SK-N-SH (cell line): ENCODE measurements at regions not wholly inside any gene's neighbourhood (a gene's known extent, or its start where the extent isn't known, plus 50 kb on each side); places are given as distances from the start of the nearest gene placed in this dataset.

Experiments
- CTCF ChIP-seq: fragments of 200-600 bp; sonication (generic); IDR thresholded peaks from 2 replicates; pipeline ENCODE4 v1.6.1; 2017; ENCODE audit warnings: antibody characterized with exemption, mild to moderate bottlenecking, moderate library complexity
- EZH2phosphoT487 ChIP-seq: fragments of 200-600 bp; sonication (generic); IDR thresholded peaks from 2 replicates; pipeline ENCODE4 v1.6.1; 2017; ENCODE audit warnings: low read depth, mixed run types, mild to moderate bottlenecking, antibody characterized with exemption, moderate library complexity, borderline replicate concordance
- PBX3 ChIP-seq: IDR thresholded peaks from 2 replicates; pipeline ENCODE4; 2012
- YY1 ChIP-seq: IDR thresholded peaks from 2 replicates; pipeline ENCODE4 v1.4.0; 2012; ENCODE audit warnings: low read depth, mild to moderate bottlenecking

GRCh38 chr1:72375226-72375625, 92.9 kb upstream of the NEGR1 start:
- TF ChIP-seq CTCF (no peak), EZH2phosphoT487 (no peak), PBX3 (no peak), YY1 (no peak)
